ENCODE measurements at regions not wholly inside any gene's neighbourhood (a gene's known extent, or its start where the extent isn't known, plus 50 kb on each side); places are given as distances from the start of the nearest gene placed in this dataset.

GRCh38 chr5:109468737-109469420, 59.1 kb upstream of the PJA2 start:
- Mint-ChIP-seq H3K27ac (no peak overlapping the region), H3K4me3 (no peak overlapping the region), H3K9me3 (no peaks in the 10 kb centered on the region), H3K27me3 (ENCODE audit: low read depth) (peaks cover 13% of the 10 kb centered on the region), H3K4me1 (ENCODE audit: low read depth) (peaks cover 8% of the 10 kb centered on the region), H3K36me3 (ENCODE audit: insufficient read depth in 2 of 2) (no peaks in the 10 kb centered on the region)
- peak; percentile 79 to 83 for DNase-seq
- ATAC-seq (replicated peaks in 1 of 2): peak; percentile 81 to 86

GRCh38 chr5:109468288-109468676, 58.5 kb upstream of the PJA2 start:
- H3K36me3 Mint-ChIP-seq (ENCODE audit: insufficient read depth in 2 of 2): no peaks in the 10 kb centered on the region
- DNase-seq (no peak), ATAC-seq (replicated peaks in 1 of 2) (no peak)
- peaks cover 12% of the 10 kb centered on the region for H3K27me3 Mint-ChIP-seq (ENCODE audit: low read depth)
- H3K4me3 Mint-ChIP-seq: no peak overlapping the region
- H3K9me3 Mint-ChIP-seq: no peaks in the 10 kb centered on the region
- H3K4me1 Mint-ChIP-seq (ENCODE audit: low read depth): peaks cover 8% of the 10 kb centered on the region
- H3K27ac Mint-ChIP-seq: no peak overlapping the region

- Mint-ChIP-seq H3K36me3 (ENCODE audit: insufficient read depth in 2 of 2) (no peaks in the 10 kb centered on the region), H3K27me3 (ENCODE audit: low read depth) (peaks cover 6% of the 10 kb centered on the region), H3K4me1 (ENCODE audit: low read depth) (peaks cover 8% of the 10 kb centered on the region), H3K27ac (no peak overlapping the region), H3K4me3 (no peak overlapping the region), H3K9me3 (no peaks in the 10 kb centered on the region)
- DNase-seq (no peak), ATAC-seq (replicated peaks in 1 of 2) (no peak)
Observed at GRCh38 chr5:109467058-109467457, 57.3 kb upstream of the PJA2 start.

Data from activated T-cell treated with anti-CD3 and anti-CD28 coated beads, Interleukin-2, amount 50 U/mL, for 72 hours (primary cell).